GM12878 (cell line): ENCODE measurements at regions not wholly inside any gene's neighbourhood (a gene's known extent, or its start where the extent isn't known, plus 50 kb on each side); places are given as distances from the start of the nearest gene placed in this dataset.

Experiments
- ATAC-seq: fragments of 200-7000 bp; cut with Tn5 transposase; 3 replicates; pipeline ENCODE4 v1.9.1; 2020; ENCODE audit warnings: mild to moderate bottlenecking, moderate library complexity
- BruUV-seq: library from RNA; stranded (reverse); fragments of 400-500 nt; replicated peaks from 2 replicates; lab custom pipeline; 2021; lab: Mats Ljungman, UMichigan
- CTCF ChIA-PET: fragments of 300-600 bp; sonication (Branson Sonifier 250); formaldehyde crosslinking; extraction: SDS; loops from one replicate; lab custom pipeline; 2021; ENCODE audit warnings: inconsistent platforms; lab: Yijun Ruan, JAX
- POLR2A ChIA-PET: fragments of 350-600 bp; formaldehyde crosslinking; extraction: SDS; loops from one replicate; lab custom pipeline; 2021; ENCODE audit warnings: inconsistent platforms; lab: Charles Lee
- RAD21 ChIA-PET: fragments of 300-600 bp; sonication (Branson Sonifier 250); formaldehyde crosslinking; loops from one replicate; lab custom pipeline; 2023; ENCODE audit warnings: antibody characterized with exemption; ENCODE audit not compliant: unreplicated experiment; lab: Charles Lee
- SMC1A ChIA-PET: fragments of 300-600 bp; sonication (Branson Sonifier 250); formaldehyde crosslinking; loops from one replicate; lab custom pipeline; 2023; ENCODE audit not compliant: unreplicated experiment, uncharacterized antibody; lab: Charles Lee
- DNase-seq: peaks from one replicate; pipeline ENCODE4 v3.0.0-alpha.2; 2011; ENCODE audit warnings: low read depth, low spot score
- FAIRE-seq: peaks from 3 replicates; lab custom pipeline; 2011; peaks lifted over from hg19 to GRCh38; lab: Jason Lieb, UNC
- H2AFZ ChIP-seq: 2 replicates; pipeline ENCODE4 v1.6.0; 2011; ENCODE audit warnings: low read depth, low read length, control low read depth; ENCODE audit not compliant: control insufficient read depth
- H3K27ac ChIP-seq: 2 replicates; pipeline ENCODE4 v1.5.1; 2011; ENCODE audit warnings: control low read depth; ENCODE audit not compliant: control insufficient read depth, insufficient read depth
- H3K27me3 ChIP-seq, 2 experiments: replicated peaks in 1 of 2; 2 replicates each; pipeline versions ENCODE4 v1.6.0 to v1.6.1; 2011; ENCODE audit warnings: low read length in 1 of 2; ENCODE audit not compliant: control insufficient read depth in 2 of 2, insufficient read depth in 2 of 2
- H3K36me3 ChIP-seq, 2 experiments: 2 replicates each; pipeline ENCODE4 v1.5.1; 2011; ENCODE audit warnings: low read length in 1 of 2; ENCODE audit not compliant: control insufficient read depth in 2 of 2, insufficient read depth in 2 of 2
- H3K4me1 ChIP-seq: 2 replicates; pipeline ENCODE4 v1.6.1; 2011; ENCODE audit warnings: mild to moderate bottlenecking, low read length, moderate library complexity, mixed read lengths; ENCODE audit not compliant: control insufficient read depth, insufficient read depth
- H3K4me2 ChIP-seq: 2 replicates; pipeline ENCODE4 v1.6.0; 2011; ENCODE audit warnings: control low read depth; ENCODE audit not compliant: control insufficient read depth, insufficient read depth
- H3K4me3 ChIP-seq: fragments of 200-600 bp; sonication (generic); 2 replicates; pipeline ENCODE4 v1.5.1; 2016
- H3K79me2 ChIP-seq: 2 replicates; pipeline ENCODE4 v1.6.0; 2011; ENCODE audit warnings: low read length; ENCODE audit not compliant: control insufficient read depth, insufficient read depth
- H3K9ac ChIP-seq: 2 replicates; pipeline ENCODE4 v1.8.0; 2011; ENCODE audit warnings: low read length, control low read depth, mixed read lengths; ENCODE audit not compliant: control insufficient read depth, insufficient read depth
- H3K9me3 ChIP-seq: replicated peaks from 3 replicates; pipeline ENCODE4 v1.5.1; 2011; ENCODE audit warnings: mild to moderate bottlenecking, low read length; ENCODE audit not compliant: control insufficient read depth, insufficient read depth
- H4K20me1 ChIP-seq: 2 replicates; pipeline ENCODE4 v1.6.0; 2011; ENCODE audit not compliant: control insufficient read depth, insufficient read depth
- ATF3 ChIP-seq: IDR thresholded peaks from 2 replicates; pipeline ENCODE4 v1.6.1; 2011; ENCODE audit warnings: low read depth, mild to moderate bottlenecking, low read length, moderate library complexity, borderline replicate concordance; ENCODE audit errors: extremely low read depth
- BCL11A ChIP-seq: IDR thresholded peaks from 2 replicates; pipeline ENCODE4 v1.6.1; 2011; ENCODE audit warnings: low read depth, low read length
- BHLHE40 ChIP-seq, 2 experiments: fragments of 450-650 bp in 1 of 2; IDR thresholded peaks; 2 replicates each; pipeline ENCODE4 v1.6.1; 2011 to 2017; ENCODE audit warnings: low read depth in 2 of 2, borderline replicate concordance in 1 of 2, improper control_type of control experiment in 1 of 2, low read length in 1 of 2, mild to moderate bottlenecking in 1 of 2
- CREM ChIP-seq: IDR thresholded peaks from 2 replicates; pipeline ENCODE4 v1.6.1; 2014; ENCODE audit warnings: antibody characterized with exemption, low read depth
- ETV6 ChIP-seq, 2 experiments: fragments of 450-650 bp in 1 of 2; IDR thresholded peaks in 1 of 2; conservative IDR thresholded peaks in 1 of 2; 2 replicates each; pipeline ENCODE4 v1.6.1; 2014; ENCODE audit warnings: antibody characterized with exemption in 1 of 2, borderline replicate concordance in 1 of 2, low read depth in 1 of 2, mild to moderate bottlenecking in 1 of 2, moderate library complexity in 1 of 2
- FOS ChIP-seq: IDR thresholded peaks from 3 replicates; pipeline ENCODE4 v1.6.1; 2011; ENCODE audit warnings: borderline replicate concordance; ENCODE audit not compliant: insufficient read length; ENCODE audit errors: extremely low read depth
- HDGF ChIP-seq: fragments of 450-650 bp; IDR thresholded peaks from 2 replicates; pipeline ENCODE4 v1.6.1; 2016; ENCODE audit warnings: antibody characterized with exemption
- HSF1 ChIP-seq: fragments of 150-350 bp; IDR thresholded peaks from 2 replicates; pipeline ENCODE4 v1.6.1; 2014; ENCODE audit warnings: mild to moderate bottlenecking, low read depth, low read length
- NRF1 ChIP-seq: conservative IDR thresholded peaks from 2 replicates; pipeline ENCODE4 v1.6.1; 2011; ENCODE audit warnings: mild to moderate bottlenecking, low read depth, low read length, improper control_type of control experiment
- RCOR1 ChIP-seq: conservative IDR thresholded peaks from 2 replicates; pipeline ENCODE4 v1.6.1; 2012; ENCODE audit warnings: low read depth, low read length, improper control_type of control experiment
- SP1 ChIP-seq: IDR thresholded peaks from one replicate; pipeline ENCODE4 v1.6.1; 2011; ENCODE audit warnings: low read depth, low read length
- STAT1 ChIP-seq: fragments of 450-650 bp; conservative IDR thresholded peaks from 2 replicates; pipeline ENCODE4 v1.6.1; 2014; ENCODE audit warnings: antibody characterized with exemption, mild to moderate bottlenecking
- TBL1XR1 ChIP-seq: IDR thresholded peaks from 2 replicates; pipeline ENCODE4 v1.6.1; 2012; ENCODE audit warnings: low read depth, low read length, improper control_type of control experiment
- USF2 ChIP-seq: IDR thresholded peaks from 2 replicates; pipeline ENCODE4 v1.6.1; 2011; ENCODE audit warnings: low read depth, low read length, improper control_type of control experiment, borderline replicate concordance
- ZNF217 ChIP-seq: fragments of 450-650 bp; IDR thresholded peaks from 2 replicates; pipeline ENCODE4 v1.6.1; 2017; ENCODE audit warnings: antibody characterized with exemption, mild to moderate bottlenecking
- ZNF592 ChIP-seq: fragments of 450-650 bp; IDR thresholded peaks from 2 replicates; pipeline ENCODE4 v1.6.1; 2017; ENCODE audit warnings: mild to moderate bottlenecking, moderate library complexity
- WGBS: methylation state at CpG from one replicate; pipeline ENCODE4 v1.1.6; 2016; ENCODE audit warnings: low lambda C conversion rate; ENCODE audit not compliant: insufficient replicate concordance, insufficient coverage; ENCODE audit errors: missing lambda C conversion rate; 5-methylcytosine and 5-hydroxymethylcytosine counted together
- in situ Hi-C: fragments of 300-500 bp; cut with MboI; formaldehyde crosslinking; loops from 9 replicates; pipeline ENCODE4 v1.14.3; 2018; ENCODE audit warnings: mixed read lengths
- intact Hi-C: fragments of 100-400 bp; cut with micrococcal nuclease; formaldehyde crosslinking; loops from one replicate; pipeline ENCODE4 v1.14.2; 2022; ENCODE audit not compliant: unreplicated experiment

GRCh38 chr11:115674937-115675544 lies 170.8 kb upstream of the CADM1 start:
- CTCF ChIA-PET = interaction anchor here (0.6 kb wide), 1 partner anchor 404 kb away, joined by 3 read pairs; no protein-coding TSS in a partner anchor
- BruUV-seq = no TSS peak
- H2AFZ ChIP-seq = no peak overlapping the region
- FAIRE-seq = no peak
- intact Hi-C loops (loop anchor here (10.0 kb wide), 1 partner anchor 340 kb away; no protein-coding TSS in a partner anchor), in situ Hi-C loops (no loop called here)
- 65% methylated on average over 14 of the region's 14 CpGs for WGBS
- POLR2A ChIA-PET = no interaction called here
- no peak overlapping the region for H3K4me3 ChIP-seq
- no peak for DNase-seq
- no peak for ATAC-seq
- no peak overlapping the region for H3K9ac ChIP-seq
- no peaks in the 10 kb centered on the region for H3K79me2 ChIP-seq
- no peaks in the 10 kb centered on the region for H3K9me3 ChIP-seq
- H3K27ac ChIP-seq = no peak overlapping the region
- no peaks in the 10 kb centered on the region for H4K20me1 ChIP-seq
- H3K4me1 ChIP-seq = no peaks in the 10 kb centered on the region
- RAD21 ChIA-PET = no interaction called here
- H3K36me3 ChIP-seq = no peaks in the 10 kb centered on the region
- H3K4me2 ChIP-seq = no peak overlapping the region
- SMC1A ChIA-PET = no interaction called here
- no peak for TF ChIP-seq TBL1XR1
- TF ChIP-seq HDGF = no peak
- no peak for TF ChIP-seq ZNF592
- TF ChIP-seq CREM = no peak
- TF ChIP-seq RCOR1 = no peak
- no peak for TF ChIP-seq BHLHE40 (IDR thresholded peaks at IDR 0.05; ENCODE audit: borderline replicate concordance in 1 of 2, low read depth in 2 of 2, low read length in 1 of 2)
- no peak for TF ChIP-seq USF2
- no peak for TF ChIP-seq BCL11A
- no peak for TF ChIP-seq HSF1
- TF ChIP-seq STAT1 = no peak
- TF ChIP-seq ETV6 (conservative IDR thresholded peaks at IDR 0.05 in 1 of 2, IDR thresholded peaks at IDR 0.05 in 1 of 2; ENCODE audit: borderline replicate concordance in 1 of 2, low read depth in 1 of 2) = no peak
- TF ChIP-seq ZNF217 = no peak
- no peak for TF ChIP-seq FOS
- TF ChIP-seq NRF1 = no peak
- TF ChIP-seq ATF3 = no peak
- no peak for TF ChIP-seq SP1
- TF ChIP-seq, all 136 proteins: peak for 0
- H3K27me3 ChIP-seq = no peaks in the 10 kb centered on the region
